ENCODE measurements at regions not wholly inside any gene's neighbourhood (a gene's known extent, or its start where the extent isn't known, plus 50 kb on each side); places are given as distances from the start of the nearest gene placed in this dataset.

DNA sequence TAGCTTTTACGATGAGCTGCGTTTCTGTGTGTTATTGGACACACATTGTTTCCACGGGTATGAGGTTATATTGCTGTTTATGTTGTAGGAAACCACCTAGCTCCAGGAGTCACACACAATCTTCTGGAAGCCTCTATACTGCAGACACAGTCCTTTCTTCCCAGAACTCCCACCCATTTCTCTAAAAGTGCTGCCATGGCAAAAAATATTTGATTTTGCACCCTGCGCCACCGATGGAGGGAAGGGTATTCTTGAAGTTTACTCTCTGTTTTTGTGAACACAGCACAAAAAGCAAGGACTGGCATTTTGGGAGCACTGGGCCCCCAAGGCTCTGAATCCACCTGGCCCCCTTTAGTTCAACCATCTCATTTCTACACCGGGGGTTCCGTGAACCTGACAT is 187.5 kb downstream of the ICE1 start:
- H3K27ac Mint-ChIP-seq = no peak overlapping the region
- H3K9me3 Mint-ChIP-seq = no peaks in the 10 kb centered on the region
- H3K4me1 Mint-ChIP-seq (ENCODE audit: low read depth) = no peaks in the 10 kb centered on the region
- no peaks in the 10 kb centered on the region for H3K36me3 Mint-ChIP-seq (ENCODE audit: low read depth)
- no peak overlapping the region for H3K4me3 Mint-ChIP-seq
- peaks cover 2% of the 10 kb centered on the region for H3K27me3 Mint-ChIP-seq (ENCODE audit: low read depth)
- DNase-seq (ENCODE audit: low spot score) = no peak

DNA sequence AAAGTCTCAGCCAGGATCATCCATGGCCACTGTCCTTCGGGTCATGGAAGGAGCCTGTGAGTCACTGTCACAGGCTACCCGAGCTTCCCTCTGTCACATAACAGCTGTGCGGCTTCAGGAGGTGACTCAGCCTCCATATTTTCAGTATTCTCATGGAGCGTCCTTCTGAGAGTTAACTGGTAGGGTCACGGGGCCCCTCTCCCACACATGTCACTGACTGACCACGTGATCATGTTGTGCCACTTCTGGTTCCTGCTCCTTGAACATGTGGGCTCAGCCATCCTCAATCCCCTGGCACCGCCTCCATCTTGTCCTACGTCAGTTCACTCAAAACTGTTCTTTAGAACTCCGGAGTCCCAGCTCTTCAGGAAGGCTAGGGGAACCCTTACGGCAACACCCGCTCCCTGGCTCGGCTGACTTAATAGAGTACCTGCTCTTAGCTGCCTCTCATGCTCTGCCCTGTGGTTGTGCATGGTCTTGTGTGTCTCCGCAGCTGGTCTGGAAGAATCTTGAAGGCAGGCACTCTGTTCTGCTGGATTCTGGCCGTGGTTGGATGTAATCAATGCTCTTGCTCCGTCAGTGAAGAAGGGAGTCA is 182.8 kb downstream of the ICE1 start:
- Mint-ChIP-seq H3K27me3 (ENCODE audit: low read depth) (no peaks in the 10 kb centered on the region), H3K36me3 (ENCODE audit: low read depth) (no peaks in the 10 kb centered on the region), H3K4me1 (ENCODE audit: low read depth) (no peaks in the 10 kb centered on the region), H3K9me3 (no peaks in the 10 kb centered on the region), H3K4me3 (no peak overlapping the region), H3K27ac (no peak overlapping the region)
- DNase-seq (ENCODE audit: low spot score) = no peak

DNA sequence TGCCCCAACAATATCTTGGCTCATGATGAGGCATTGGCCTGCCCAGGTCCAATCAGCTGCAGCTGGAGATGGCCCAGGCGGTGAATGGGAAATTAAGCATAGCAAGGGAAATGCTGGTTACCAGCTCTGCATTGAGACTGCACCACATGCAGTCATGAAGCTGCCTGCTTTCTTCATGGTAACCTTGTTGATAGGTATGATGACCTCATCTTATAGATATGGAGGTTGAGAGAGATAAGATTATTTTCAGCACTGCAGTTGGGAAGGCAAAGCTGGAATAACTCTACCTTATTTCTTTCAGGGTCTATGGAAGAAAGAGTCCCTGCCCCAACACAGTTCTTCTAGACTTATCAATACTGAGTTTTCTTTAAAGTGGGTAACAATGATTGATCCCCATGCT is 180.1 kb downstream of the ICE1 start:
- H3K36me3 Mint-ChIP-seq (ENCODE audit: low read depth) = no peaks in the 10 kb centered on the region
- no peaks in the 10 kb centered on the region for H3K9me3 Mint-ChIP-seq
- H3K4me3 Mint-ChIP-seq = no peak overlapping the region
- no peak for DNase-seq (ENCODE audit: low spot score)
- H3K27ac Mint-ChIP-seq = no peak overlapping the region
- H3K4me1 Mint-ChIP-seq (ENCODE audit: low read depth) = no peaks in the 10 kb centered on the region
- no peaks in the 10 kb centered on the region for H3K27me3 Mint-ChIP-seq (ENCODE audit: low read depth)

DNA sequence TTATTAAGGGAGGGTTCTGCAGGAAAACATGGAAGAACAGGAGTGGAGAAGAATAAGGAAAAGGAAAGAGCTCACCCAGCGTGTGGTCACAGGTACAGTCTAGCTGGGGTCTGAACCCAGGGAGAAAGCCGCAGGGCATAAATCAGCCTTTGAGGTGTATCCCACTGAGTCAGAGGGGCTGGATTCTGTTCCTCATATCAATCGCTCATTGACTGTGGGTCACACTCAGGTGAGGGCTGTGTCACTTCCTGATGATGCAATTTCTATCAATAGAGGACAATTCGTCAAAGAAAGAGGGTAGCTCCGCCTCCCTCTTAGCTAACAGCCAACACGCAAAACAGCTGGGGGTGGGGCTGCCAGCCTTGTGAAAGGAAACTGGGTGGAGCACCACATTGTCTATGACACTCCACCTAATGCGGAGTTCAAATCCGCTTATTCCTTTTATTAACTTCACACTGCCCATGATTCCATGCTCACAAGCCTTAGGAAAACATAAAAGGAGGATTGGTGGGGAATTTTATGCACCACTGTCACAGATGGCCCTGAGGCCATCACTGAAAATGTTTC is 176.2 kb downstream of the ICE1 start:
- no peaks in the 10 kb centered on the region for H3K36me3 Mint-ChIP-seq (ENCODE audit: low read depth)
- no peaks in the 10 kb centered on the region for H3K9me3 Mint-ChIP-seq
- H3K27ac Mint-ChIP-seq = no peak overlapping the region
- H3K4me1 Mint-ChIP-seq (ENCODE audit: low read depth) = no peaks in the 10 kb centered on the region
- H3K4me3 Mint-ChIP-seq = no peak overlapping the region
- DNase-seq (ENCODE audit: low spot score) = no peak
- no peaks in the 10 kb centered on the region for H3K27me3 Mint-ChIP-seq (ENCODE audit: low read depth)

DNA sequence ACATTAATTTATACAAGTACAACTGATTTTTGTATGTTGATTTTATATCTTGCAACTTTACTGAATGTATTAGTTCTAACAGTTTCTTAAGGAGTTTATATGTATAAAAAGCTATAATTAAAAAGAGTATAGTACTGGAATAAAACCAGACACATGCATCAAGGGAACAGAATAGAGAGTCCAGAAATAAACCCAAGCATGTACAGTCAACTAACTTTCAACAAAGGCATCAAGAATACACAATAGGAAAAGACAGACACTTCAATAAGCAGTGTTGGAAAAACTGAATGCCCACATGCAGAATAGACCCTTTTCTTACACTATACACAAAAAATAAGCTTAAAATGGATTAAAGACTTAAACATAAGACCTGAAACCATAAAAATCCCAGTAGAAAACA is 170.9 kb downstream of the ICE1 start:
- H3K27ac Mint-ChIP-seq = no peak overlapping the region
- H3K27me3 Mint-ChIP-seq (ENCODE audit: low read depth) = no peaks in the 10 kb centered on the region
- no peak for DNase-seq (ENCODE audit: low spot score)
- no peak overlapping the region for H3K4me3 Mint-ChIP-seq
- no peaks in the 10 kb centered on the region for H3K4me1 Mint-ChIP-seq (ENCODE audit: low read depth)
- H3K36me3 Mint-ChIP-seq (ENCODE audit: low read depth) = no peaks in the 10 kb centered on the region
- no peaks in the 10 kb centered on the region for H3K9me3 Mint-ChIP-seq

DNA sequence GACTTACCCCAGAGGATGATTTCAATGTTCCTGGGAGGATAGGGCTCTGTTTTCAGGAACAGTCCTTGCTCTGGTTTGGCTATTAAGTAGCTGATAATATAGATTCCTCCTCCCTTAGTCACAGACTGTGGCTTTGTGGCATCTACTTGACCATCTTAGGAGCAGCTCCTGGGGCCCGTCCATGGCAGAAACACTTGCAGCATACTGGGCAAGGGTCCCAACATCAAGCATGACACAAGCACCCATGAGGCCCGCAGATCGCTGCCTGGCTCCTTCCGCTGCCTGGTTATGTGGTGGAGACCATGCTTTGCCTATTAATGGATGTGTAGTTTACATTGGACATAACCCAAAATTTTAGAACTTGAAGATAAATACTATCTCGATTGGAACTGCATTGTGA is 170.1 kb downstream of the ICE1 start:
- H3K4me3 Mint-ChIP-seq = no peak overlapping the region
- DNase-seq (ENCODE audit: low spot score) = no peak
- H3K27me3 Mint-ChIP-seq (ENCODE audit: low read depth) = no peaks in the 10 kb centered on the region
- no peak overlapping the region for H3K27ac Mint-ChIP-seq
- H3K4me1 Mint-ChIP-seq (ENCODE audit: low read depth) = no peaks in the 10 kb centered on the region
- no peaks in the 10 kb centered on the region for H3K36me3 Mint-ChIP-seq (ENCODE audit: low read depth)
- no peaks in the 10 kb centered on the region for H3K9me3 Mint-ChIP-seq

DNA sequence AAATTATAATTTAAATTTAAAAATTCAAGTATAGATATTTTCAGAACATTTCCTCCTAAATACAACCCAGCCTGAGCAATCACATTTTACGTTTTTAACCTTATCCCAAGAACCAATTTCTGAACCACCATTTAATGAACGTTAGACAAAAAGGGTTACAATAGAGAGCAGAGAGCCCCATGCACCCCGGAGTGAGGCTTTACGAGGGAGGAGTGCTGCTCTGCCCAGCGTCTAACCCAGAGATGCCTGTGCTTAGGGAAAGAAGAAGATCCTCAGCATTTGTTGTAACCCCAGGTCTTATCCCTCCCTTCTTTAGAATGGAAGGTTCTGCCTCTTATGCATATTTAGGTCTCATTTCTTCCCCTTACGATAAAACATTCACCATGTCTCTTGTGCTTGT is 169.1 kb downstream of the ICE1 start:
- Mint-ChIP-seq H3K36me3 (ENCODE audit: low read depth) (no peaks in the 10 kb centered on the region), H3K4me1 (ENCODE audit: low read depth) (no peaks in the 10 kb centered on the region), H3K4me3 (no peak overlapping the region), H3K27ac (no peak overlapping the region), H3K9me3 (no peaks in the 10 kb centered on the region), H3K27me3 (ENCODE audit: low read depth) (peaks cover 3% of the 10 kb centered on the region)
- DNase-seq (ENCODE audit: low spot score) = no peak

DNA sequence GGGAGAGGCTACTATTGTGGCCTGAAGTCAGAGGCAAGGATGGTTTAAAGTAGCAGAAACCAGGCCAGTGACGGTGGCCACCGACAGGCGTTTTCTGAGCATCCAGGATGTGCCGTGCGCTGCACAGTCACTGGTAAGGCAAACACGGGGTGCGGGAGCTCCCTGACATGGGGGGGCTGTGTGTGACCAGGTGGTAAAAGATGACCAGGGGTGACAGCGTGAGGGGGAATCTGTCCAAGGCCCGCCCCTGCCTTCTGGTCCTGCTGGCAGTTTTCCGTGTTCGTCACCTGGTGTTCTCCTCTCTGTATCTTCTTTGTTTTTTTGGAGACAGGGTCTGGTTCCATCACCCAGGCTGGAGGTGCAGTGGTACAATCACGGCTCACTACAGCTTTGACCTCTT is 167.4 kb downstream of the ICE1 start:
- Mint-ChIP-seq H3K27ac (no peak overlapping the region), H3K36me3 (ENCODE audit: low read depth) (no peaks in the 10 kb centered on the region)

DNA sequence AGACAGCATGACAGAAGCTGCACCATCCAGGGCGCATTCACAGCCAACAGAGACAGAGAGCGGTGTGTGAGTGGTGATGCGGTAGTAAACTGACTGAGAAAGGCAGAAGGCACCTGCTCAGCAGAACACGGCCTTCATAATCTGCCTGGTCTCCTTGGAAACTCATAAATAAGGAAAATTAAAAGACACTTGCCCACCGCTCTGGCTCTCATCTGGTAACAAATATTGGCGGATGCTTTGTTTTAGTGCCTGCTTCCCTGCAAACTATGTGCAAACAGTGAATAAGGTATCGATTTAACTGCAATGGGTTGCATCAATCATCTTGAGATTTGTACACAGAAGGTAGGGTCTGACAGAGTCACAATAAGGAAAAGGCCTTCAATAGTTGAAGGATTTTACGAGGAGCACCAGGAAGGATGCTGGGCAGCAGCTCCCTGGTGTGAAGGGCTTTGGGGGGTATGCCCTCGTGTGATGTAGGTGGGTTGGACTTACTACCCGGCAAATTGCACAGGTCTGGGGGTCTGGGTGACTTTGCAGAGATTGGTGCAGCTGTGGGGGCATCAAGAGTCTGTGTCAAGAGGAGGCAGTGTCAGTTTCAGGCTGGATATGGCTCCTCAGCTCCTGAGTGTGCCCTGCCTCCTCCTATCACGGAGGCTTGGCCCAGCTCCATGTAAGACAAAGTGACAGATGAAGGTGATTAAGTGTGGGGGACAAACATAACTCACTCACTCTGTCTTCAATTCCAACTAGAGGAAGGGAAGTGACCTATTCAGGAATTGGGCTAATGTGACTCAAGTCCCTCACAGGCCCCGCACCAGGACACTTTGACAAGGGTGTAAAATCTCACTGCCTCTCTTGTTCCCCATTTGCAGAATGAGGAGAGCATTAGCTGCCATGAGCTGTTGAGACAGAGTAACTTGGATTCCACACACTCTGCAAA is 166.7 kb downstream of the ICE1 start:
- DNase-seq (ENCODE audit: low spot score) = no peak
- H3K27me3 Mint-ChIP-seq (ENCODE audit: low read depth) = peaks cover 3% of the 10 kb centered on the region
- no peaks in the 10 kb centered on the region for H3K36me3 Mint-ChIP-seq (ENCODE audit: low read depth)
- H3K27ac Mint-ChIP-seq = no peak overlapping the region
- H3K9me3 Mint-ChIP-seq = no peaks in the 10 kb centered on the region
- no peak overlapping the region for H3K4me3 Mint-ChIP-seq
- no peaks in the 10 kb centered on the region for H3K4me1 Mint-ChIP-seq (ENCODE audit: low read depth)

More for the DNA sequence above, 167.4 kb downstream of the ICE1 start:
- Mint-ChIP-seq H3K27me3 (ENCODE audit: low read depth) (peaks cover 3% of the 10 kb centered on the region), H3K4me1 (ENCODE audit: low read depth) (no peaks in the 10 kb centered on the region), H3K4me3 (no peak overlapping the region), H3K9me3 (no peaks in the 10 kb centered on the region)
- no peak for DNase-seq (ENCODE audit: low spot score)

DNA sequence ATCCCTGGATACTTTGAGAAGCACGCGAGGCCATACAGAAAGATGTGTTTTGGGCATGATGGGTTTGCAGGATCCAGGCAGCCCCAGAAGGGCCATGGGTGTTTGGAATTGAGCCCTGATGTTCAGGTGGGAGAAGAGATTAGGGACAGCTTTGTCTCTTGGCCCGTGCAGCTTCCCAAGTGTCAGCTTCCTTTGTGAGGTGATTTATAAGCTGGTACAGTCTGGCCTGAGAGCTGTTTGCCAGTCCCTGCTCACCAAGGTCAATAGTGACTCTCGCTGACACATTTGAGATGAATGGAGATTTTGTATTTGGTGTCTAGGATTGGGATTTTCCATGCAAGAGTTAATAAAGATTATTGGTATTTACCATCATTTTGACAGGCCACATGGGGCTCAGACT is 165.9 kb downstream of the ICE1 start:
- Mint-ChIP-seq H3K27ac (no peak overlapping the region), H3K9me3 (no peaks in the 10 kb centered on the region), H3K4me3 (no peak overlapping the region), H3K4me1 (ENCODE audit: low read depth) (no peaks in the 10 kb centered on the region), H3K36me3 (ENCODE audit: low read depth) (no peaks in the 10 kb centered on the region), H3K27me3 (ENCODE audit: low read depth) (peaks cover 3% of the 10 kb centered on the region)
- DNase-seq (ENCODE audit: low spot score) = no peak

DNA sequence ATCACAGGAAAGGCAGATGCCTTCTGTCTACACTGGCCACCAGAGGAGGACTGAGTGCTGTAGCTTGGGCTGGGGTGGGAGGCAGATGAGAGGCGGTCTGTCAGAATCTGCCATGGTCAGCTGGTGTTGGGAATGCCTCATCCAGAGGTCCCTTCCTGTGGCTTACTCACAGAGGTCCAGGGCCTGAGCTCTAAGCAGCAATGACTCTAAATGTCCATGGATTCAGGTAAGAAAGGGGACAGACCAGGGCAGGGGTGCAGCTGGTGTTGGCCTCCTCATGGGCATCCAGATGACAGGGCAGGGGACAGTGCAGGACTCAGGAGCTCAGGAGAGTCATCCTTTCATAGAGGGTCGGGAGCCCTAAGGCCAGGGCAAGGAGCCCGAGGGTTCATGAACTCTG is 165.0 kb downstream of the ICE1 start:
- H3K4me3 Mint-ChIP-seq = no peak overlapping the region
- H3K27ac Mint-ChIP-seq = no peak overlapping the region
- H3K36me3 Mint-ChIP-seq (ENCODE audit: low read depth) = no peaks in the 10 kb centered on the region
- H3K9me3 Mint-ChIP-seq = no peaks in the 10 kb centered on the region
- peaks cover 3% of the 10 kb centered on the region for H3K27me3 Mint-ChIP-seq (ENCODE audit: low read depth)
- DNase-seq (ENCODE audit: low spot score) = no peak
- no peaks in the 10 kb centered on the region for H3K4me1 Mint-ChIP-seq (ENCODE audit: low read depth)

DNA sequence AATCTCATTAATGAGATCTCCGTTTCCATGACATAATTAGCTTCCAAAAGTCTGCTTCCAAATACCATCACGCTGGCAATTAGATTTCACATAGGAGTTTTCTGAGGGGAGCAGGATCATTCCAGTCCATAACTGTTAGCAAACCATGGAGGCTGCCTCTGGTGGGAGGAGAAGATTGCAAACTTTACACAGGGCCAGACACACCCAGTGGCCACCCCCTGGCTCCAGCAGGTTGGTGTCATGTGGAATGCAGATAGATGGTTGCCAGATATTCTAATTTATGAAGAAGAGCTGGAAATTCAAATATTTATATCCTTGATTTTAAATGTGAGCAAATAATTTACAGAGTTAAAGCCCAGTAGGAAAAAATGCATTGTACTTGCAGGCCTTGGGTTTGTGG is 164.2 kb downstream of the ICE1 start:
- H3K4me1 Mint-ChIP-seq (ENCODE audit: low read depth) = no peaks in the 10 kb centered on the region
- H3K27me3 Mint-ChIP-seq (ENCODE audit: low read depth) = peaks cover 3% of the 10 kb centered on the region
- no peak for DNase-seq (ENCODE audit: low spot score)
- no peak overlapping the region for H3K4me3 Mint-ChIP-seq
- no peaks in the 10 kb centered on the region for H3K9me3 Mint-ChIP-seq
- no peak overlapping the region for H3K27ac Mint-ChIP-seq
- no peaks in the 10 kb centered on the region for H3K36me3 Mint-ChIP-seq (ENCODE audit: low read depth)

DNA sequence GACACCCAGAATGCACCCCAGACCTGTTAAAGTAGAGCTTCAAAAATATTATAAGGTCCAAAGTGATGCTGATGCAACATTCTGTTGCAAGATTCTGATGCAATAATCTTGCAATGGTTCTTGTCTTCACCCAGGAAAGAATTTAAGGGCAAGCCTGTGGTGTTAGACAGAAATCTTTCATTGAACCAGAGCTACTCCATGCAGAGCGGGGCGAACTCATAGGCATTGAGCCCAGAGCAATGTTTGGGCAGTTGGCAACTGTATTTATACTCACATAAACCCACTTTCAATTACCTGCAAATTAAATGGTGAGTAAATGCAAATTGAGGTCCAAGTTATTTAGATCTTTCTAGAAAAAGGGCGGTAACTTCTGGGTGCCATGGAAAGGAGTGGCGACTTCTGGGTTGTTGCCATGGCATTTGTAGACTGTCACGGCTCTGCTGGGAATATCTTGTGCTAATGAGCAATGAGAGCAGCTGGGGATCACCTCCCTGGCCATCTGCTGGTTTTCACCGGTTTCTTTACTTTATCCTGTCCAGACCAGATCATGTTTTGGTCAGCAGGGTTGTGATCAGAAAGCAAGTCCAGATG is 163.4 kb downstream of the ICE1 start:
- Mint-ChIP-seq H3K36me3 (ENCODE audit: low read depth) (no peaks in the 10 kb centered on the region), H3K9me3 (no peaks in the 10 kb centered on the region), H3K4me1 (ENCODE audit: low read depth) (no peaks in the 10 kb centered on the region), H3K4me3 (no peak overlapping the region), H3K27ac (no peak overlapping the region), H3K27me3 (ENCODE audit: low read depth) (peaks cover 3% of the 10 kb centered on the region)
- no peak for DNase-seq (ENCODE audit: low spot score)

DNA sequence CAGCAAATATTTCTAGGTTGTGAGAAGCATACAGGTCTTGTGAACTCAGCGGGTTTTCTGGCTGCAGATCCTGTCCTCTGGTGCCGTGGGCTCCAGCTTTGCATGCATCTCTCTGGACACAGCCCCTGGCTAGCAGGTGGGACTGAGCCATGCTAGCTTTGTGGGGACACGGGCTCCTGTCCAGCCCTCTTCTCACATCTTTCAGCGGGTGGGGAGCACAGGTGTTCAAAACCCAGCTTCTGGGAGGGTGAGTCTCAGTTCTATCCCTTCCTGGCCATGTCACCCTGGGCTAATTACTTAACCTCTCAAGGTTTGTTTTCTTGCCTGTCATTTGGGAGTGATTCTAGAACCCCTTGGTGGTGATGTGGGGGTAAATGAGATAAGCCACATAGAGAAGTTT is 162.3 kb downstream of the ICE1 start:
- H3K27ac Mint-ChIP-seq = no peak overlapping the region
- H3K4me1 Mint-ChIP-seq (ENCODE audit: low read depth) = no peaks in the 10 kb centered on the region
- no peaks in the 10 kb centered on the region for H3K9me3 Mint-ChIP-seq

More for the DNA sequence above, 162.3 kb downstream of the ICE1 start:
- H3K27me3 Mint-ChIP-seq (ENCODE audit: low read depth) = peaks cover 3% of the 10 kb centered on the region
- no peak for DNase-seq (ENCODE audit: low spot score)
- H3K4me3 Mint-ChIP-seq = no peak overlapping the region
- no peaks in the 10 kb centered on the region for H3K36me3 Mint-ChIP-seq (ENCODE audit: low read depth)
